Panc1 (cell line): ENCODE measurements at regions not wholly inside any gene's neighbourhood (a gene's known extent, or its start where the extent isn't known, plus 50 kb on each side); places are given as distances from the start of the nearest gene placed in this dataset.

Experiments used
- CTCF ChIP-seq: fragments of 450-650 bp; IDR thresholded peaks from 2 replicates; pipeline ENCODE4 v1.5.1; 2017; ENCODE audit warnings: mild to moderate bottlenecking
- TCF7L2 ChIP-seq: IDR thresholded peaks from 2 replicates; pipeline ENCODE4 v1.6.1; 2011; ENCODE audit warnings: mild to moderate bottlenecking, low read depth, low read length, inconsistent platforms

DNA sequence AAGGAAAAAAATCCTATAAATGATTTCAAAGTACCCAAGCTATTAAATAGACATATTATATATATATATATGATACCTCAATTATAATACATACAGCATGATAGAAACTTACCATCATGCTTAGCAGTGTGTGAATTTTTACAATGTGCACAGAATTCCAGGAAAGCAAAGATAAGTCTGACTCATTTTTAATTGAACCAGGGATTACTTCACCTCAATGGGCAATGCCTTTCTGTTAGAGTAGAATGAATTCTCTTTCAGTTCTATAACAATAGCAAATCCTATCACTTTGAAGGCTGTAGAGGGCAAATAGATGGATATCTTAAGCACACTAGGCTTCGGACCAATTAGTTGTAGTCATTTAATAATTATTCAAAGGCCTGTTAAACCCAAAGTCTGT is 54.8 kb upstream of the P3H2 start:
- no peak for TF ChIP-seq CTCF
- no peak for TF ChIP-seq TCF7L2
